H1 (cell line): ENCODE measurements at regions not wholly inside any gene's neighbourhood (a gene's known extent, or its start where the extent isn't known, plus 50 kb on each side); places are given as distances from the start of the nearest gene placed in this dataset.

ENCODE experiments used
- CBX8 ChIP-seq: fragments of 300-800, 300-1000 bp; sonication (generic); IDR thresholded peaks from 2 replicates; pipeline ENCODE4 v1.7.1; 2016; ENCODE audit warnings: low read depth, low read length, borderline replicate concordance
- E2F6 ChIP-seq: IDR thresholded peaks from 2 replicates; pipeline ENCODE4 v1.6.1; 2012; ENCODE audit warnings: inconsistent platforms

- TF ChIP-seq E2F6 (no peak), CBX8 (no peak)
Observed at GRCh38 chr7:49613759-49614158, 159.7 kb upstream of the VWC2 start.
